ENCODE measurements at regions not wholly inside any gene's neighbourhood (a gene's known extent, or its start where the extent isn't known, plus 50 kb on each side); places are given as distances from the start of the nearest gene placed in this dataset.
"Not testable (repeated sequence)": the region's sequence is repeated elsewhere in the genome, so short reads cannot be mapped to it uniquely, and the experiment has no call there.

- DNase-seq = no peak
Measured at GRCh38 chr6:40139447-40139846, 205.2 kb upstream of the MOCS1 start.

GRCh38 chr6:40138273-40138720, 204.0 kb upstream of the MOCS1 start:
- DNase-seq = no peak

GRCh38 chr6:40135491-40136072, 201.3 kb upstream of the MOCS1 start:
- no peak for DNase-seq

- DNase-seq = not testable (repeated sequence)
Measured at GRCh38 chr6:40133981-40134380, 199.7 kb upstream of the MOCS1 start.

GRCh38 chr6:40131675-40132074, 197.4 kb upstream of the MOCS1 start:
- no peak for DNase-seq

- DNase-seq = no peak
Measured at GRCh38 chr6:40128127-40128526, 193.9 kb upstream of the MOCS1 start.

- no peak for DNase-seq
Measured at GRCh38 chr6:40125680-40126394, 191.6 kb upstream of the MOCS1 start.

GRCh38 chr6:40124924-40125323, 190.7 kb upstream of the MOCS1 start:
- DNase-seq = no peak

GRCh38 chr6:40116832-40117231, 182.6 kb upstream of the MOCS1 start:
- no peak for DNase-seq

GRCh38 chr6:40112350-40112749, 178.1 kb upstream of the MOCS1 start:
- DNase-seq = no peak

- DNase-seq = no peak
Measured at GRCh38 chr6:40108736-40109135, 174.5 kb upstream of the MOCS1 start.

- no peak for DNase-seq
Measured at GRCh38 chr6:40106840-40107239, 172.6 kb upstream of the MOCS1 start.

- DNase-seq = no peak
Measured at GRCh38 chr6:40098774-40099173, 164.5 kb upstream of the MOCS1 start.

GRCh38 chr6:40097590-40097989, 163.3 kb upstream of the MOCS1 start:
- DNase-seq = no peak

GRCh38 chr6:40083141-40083920, 149.1 kb upstream of the MOCS1 start:
- no peak for DNase-seq

- DNase-seq = no peak
Measured at GRCh38 chr6:40082278-40083043, 148.2 kb upstream of the MOCS1 start.

- DNase-seq = no peak
Measured at GRCh38 chr6:40077736-40078135, 143.5 kb upstream of the MOCS1 start.

GRCh38 chr6:40077315-40077714, 143.1 kb upstream of the MOCS1 start:
- no peak for DNase-seq

GRCh38 chr6:40075056-40075590, 140.9 kb upstream of the MOCS1 start:
- no peak for DNase-seq

GRCh38 chr6:40074306-40075055, 140.2 kb upstream of the MOCS1 start:
- DNase-seq = no peak

- no peak for DNase-seq
Measured at GRCh38 chr6:40066372-40066771, 132.1 kb upstream of the MOCS1 start.

GRCh38 chr6:40056865-40057264, 122.6 kb upstream of the MOCS1 start:
- DNase-seq = no peak
